B cell (primary cell): ENCODE measurements at regions not wholly inside any gene's neighbourhood (a gene's known extent, or its start where the extent isn't known, plus 50 kb on each side); places are given as distances from the start of the nearest gene placed in this dataset.

ENCODE experiments used
- ATAC-seq: fragments of 200-7000 bp; cut with Tn5 transposase; one replicate; pipeline ENCODE4 v1.10.0; 2021; ENCODE audit warnings: low read depth, mild to moderate bottlenecking, moderate number of reproducible peaks, moderate library complexity
- CTCF ChIA-PET: fragments of 350-600 bp; sonication (Branson Sonifier 250); formaldehyde crosslinking; loops from one replicate; lab custom pipeline; 2021; ENCODE audit warnings: antibody characterized with exemption, inconsistent platforms; lab: Charles Lee
- POLR2A ChIA-PET: fragments of 350-600 bp; sonication (Branson Sonifier 250); formaldehyde crosslinking; loops from one replicate; lab custom pipeline; 2021; ENCODE audit warnings: antibody characterized with exemption; lab: Charles Lee
- DNase-seq: peaks from one replicate; pipeline ENCODE4 v3.0.0; 2013
- H2AFZ ChIP-seq: 2 replicates; pipeline ENCODE4 v1.6.1; 2012; ENCODE audit warnings: mild to moderate bottlenecking, low read depth, low read length; ENCODE audit not compliant: insufficient read depth, poor library complexity, severe bottlenecking
- H3K27ac ChIP-seq, 2 donors: 1 replicate in 1 of 2; 2 replicates in 1 of 2; pipeline ENCODE4 v1.5.1; 2012 to 2013; ENCODE audit warnings: low read length in 2 of 2, mild to moderate bottlenecking in 2 of 2, moderate library complexity in 1 of 2
- H3K27me3 ChIP-seq, 4 experiments: fragments of 200-600 bp in 1 of 4; sonication (generic) in 1 of 4; replicated peaks in 1 of 4; 1 replicate in 2 of 4; 2 replicates in 2 of 4; pipeline versions ENCODE4 v1.6.1 to v1.7.0; 2013 to 2016; ENCODE audit warnings: low read length in 3 of 4, mild to moderate bottlenecking in 2 of 4, mixed read lengths in 1 of 4, moderate library complexity in 1 of 4; ENCODE audit not compliant: insufficient read depth in 4 of 4, control insufficient read depth in 3 of 4; ENCODE audit errors: control extremely low read depth in 1 of 4
- H3K36me3 ChIP-seq, 2 experiments: replicated peaks in 1 of 2; 1 replicate in 1 of 2; 2 replicates in 1 of 2; pipeline versions ENCODE4 v1.6.1 to v1.7.1; 2013; ENCODE audit warnings: low read length in 1 of 2; ENCODE audit not compliant: insufficient read depth in 2 of 2, control insufficient read depth in 1 of 2; ENCODE audit errors: control extremely low read depth in 1 of 2, extremely low read depth in 1 of 2
- H3K4me1 ChIP-seq, 2 donors: fragments of 200-600 bp in 1 of 2; sonication (generic) in 1 of 2; 1 replicate in 1 of 2; 2 replicates in 1 of 2; pipeline versions ENCODE4 v1.5.1 to v1.6.1; 2013 to 2017; ENCODE audit warnings: low read length in 2 of 2; ENCODE audit not compliant: control insufficient read depth in 2 of 2, insufficient read depth in 2 of 2
- H3K4me2 ChIP-seq: replicated peaks from 2 replicates; pipeline ENCODE3; 2012; ENCODE audit warnings: mild to moderate bottlenecking, low read depth, low read length; ENCODE audit not compliant: poor library complexity, severe bottlenecking
- H3K4me3 ChIP-seq, 5 experiments: fragments of 200-600 bp in 1 of 5; sonication (generic) in 1 of 5; 1 replicate in 3 of 5; 2 replicates in 2 of 5; pipeline versions ENCODE4 v1.5.1 to v1.7.0; 2011 to 2016; ENCODE audit warnings: low read length in 4 of 5, mild to moderate bottlenecking in 4 of 5, low read depth in 2 of 5, control low read depth in 1 of 5, moderate library complexity in 1 of 5; ENCODE audit not compliant: insufficient read depth in 1 of 5; ENCODE audit errors: control extremely low read depth in 1 of 5, extremely low read depth in 1 of 5
- H3K79me2 ChIP-seq: fragments of 200-600 bp; sonication (generic); one replicate; pipeline ENCODE4 v1.6.0; 2016; ENCODE audit warnings: low read length; ENCODE audit not compliant: control insufficient read depth, insufficient read depth
- H3K9ac ChIP-seq: fragments of 200-600 bp; sonication (generic); 2 replicates; pipeline ENCODE4 v1.6.1; 2017; ENCODE audit warnings: mild to moderate bottlenecking, low read length, moderate library complexity
- H3K9me3 ChIP-seq, 3 donors: one replicate each; pipeline versions ENCODE4 v1.6.1 to v1.7.1; 2013; ENCODE audit warnings: low read length in 2 of 3; ENCODE audit not compliant: control insufficient read depth in 2 of 3, insufficient read depth in 1 of 3; ENCODE audit errors: control extremely low read depth in 1 of 3
- H4K20me1 ChIP-seq: 2 replicates; pipeline ENCODE4 v1.6.0; 2012; ENCODE audit warnings: mild to moderate bottlenecking, low read length; ENCODE audit not compliant: insufficient read depth, control insufficient read depth, poor library complexity, severe bottlenecking
- H3K27ac Mint-ChIP-seq: one replicate; pipeline ENCODE4 v1.8.0; 2021; ENCODE audit warnings: mixed read lengths
- H3K27me3 Mint-ChIP-seq: one replicate; pipeline ENCODE4 v1.8.0; 2021; ENCODE audit warnings: mixed read lengths
- H3K4me1 Mint-ChIP-seq: one replicate; pipeline ENCODE4 v1.8.0; 2021; ENCODE audit warnings: mixed read lengths
- H3K4me3 Mint-ChIP-seq: one replicate; pipeline ENCODE4 v1.8.0; 2021; ENCODE audit warnings: mixed read lengths
- H3K9me3 Mint-ChIP-seq: one replicate; pipeline ENCODE4 v1.8.0; 2022; ENCODE audit warnings: mixed read lengths; ENCODE audit not compliant: insufficient read depth
- EZH2 ChIP-seq: IDR thresholded peaks from 2 replicates; pipeline ENCODE4 v1.6.1; 2012; ENCODE audit warnings: borderline replicate concordance, low read depth, mild to moderate bottlenecking, moderate library complexity, low read length; ENCODE audit not compliant: insufficient read depth, poor library complexity, severe bottlenecking
- WGBS: methylation state at CpG from one replicate; pipeline ENCODE4 v1.1.5; 2013; ENCODE audit warnings: missing lambda C conversion rate; ENCODE audit not compliant: insufficient coverage; 5-methylcytosine and 5-hydroxymethylcytosine counted together
- intact Hi-C: fragments of 100-400 bp; cut with micrococcal nuclease; formaldehyde crosslinking; loops from one replicate; pipeline ENCODE4 v1.10.0; 2022
- TF ChIP-seq, protein P1 (sequence below): fragments of 200-600 bp; IDR thresholded peaks from one replicate; pipeline ENCODE4 v1.8.0; 2022; ENCODE audit warnings: antibody characterized with exemption, mild to moderate bottlenecking

- ChIA-PET CTCF (no interaction called here), POLR2A (no interaction called here)
- H3K9me3 Mint-ChIP-seq: peaks cover 2% of the 10 kb centered on the region
- no peaks in the 10 kb centered on the region for H3K27me3 ChIP-seq
- no peak overlapping the region for H3K27ac ChIP-seq
- no peaks in the 10 kb centered on the region for H3K36me3 ChIP-seq
- H3K4me3 Mint-ChIP-seq: no peak overlapping the region
- DNase-seq (no peak), ATAC-seq (no peak)
- no peaks in the 10 kb centered on the region for H3K4me1 Mint-ChIP-seq
- no peaks in the 10 kb centered on the region for H3K79me2 ChIP-seq
- H4K20me1 ChIP-seq: no peaks in the 10 kb centered on the region
- no peak overlapping the region for H3K4me2 ChIP-seq
- H3K4me3 ChIP-seq: no peak overlapping the region
- intact Hi-C loops: no loop called here
- no peaks in the 10 kb centered on the region for H3K9me3 ChIP-seq
- no peak overlapping the region for H3K9ac ChIP-seq
- TF ChIP-seq, protein P1, sequence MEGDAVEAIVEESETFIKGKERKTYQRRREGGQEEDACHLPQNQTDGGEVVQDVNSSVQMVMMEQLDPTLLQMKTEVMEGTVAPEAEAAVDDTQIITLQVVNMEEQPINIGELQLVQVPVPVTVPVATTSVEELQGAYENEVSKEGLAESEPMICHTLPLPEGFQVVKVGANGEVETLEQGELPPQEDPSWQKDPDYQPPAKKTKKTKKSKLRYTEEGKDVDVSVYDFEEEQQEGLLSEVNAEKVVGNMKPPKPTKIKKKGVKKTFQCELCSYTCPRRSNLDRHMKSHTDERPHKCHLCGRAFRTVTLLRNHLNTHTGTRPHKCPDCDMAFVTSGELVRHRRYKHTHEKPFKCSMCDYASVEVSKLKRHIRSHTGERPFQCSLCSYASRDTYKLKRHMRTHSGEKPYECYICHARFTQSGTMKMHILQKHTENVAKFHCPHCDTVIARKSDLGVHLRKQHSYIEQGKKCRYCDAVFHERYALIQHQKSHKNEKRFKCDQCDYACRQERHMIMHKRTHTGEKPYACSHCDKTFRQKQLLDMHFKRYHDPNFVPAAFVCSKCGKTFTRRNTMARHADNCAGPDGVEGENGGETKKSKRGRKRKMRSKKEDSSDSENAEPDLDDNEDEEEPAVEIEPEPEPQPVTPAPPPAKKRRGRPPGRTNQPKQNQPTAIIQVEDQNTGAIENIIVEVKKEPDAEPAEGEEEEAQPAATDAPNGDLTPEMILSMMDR: no peak
- no peak for TF ChIP-seq EZH2
- no peak overlapping the region for H3K27ac Mint-ChIP-seq
- no peaks in the 10 kb centered on the region for H3K4me1 ChIP-seq
- no peak overlapping the region for H2AFZ ChIP-seq
- H3K27me3 Mint-ChIP-seq: no peaks in the 10 kb centered on the region
- no CpG with 5 or more reads among the region's 1 CpG for WGBS
These were observed 344.1 kb downstream of the PCDH10 start for GRCh38 chr4:133493241-133493640.

DNA sequence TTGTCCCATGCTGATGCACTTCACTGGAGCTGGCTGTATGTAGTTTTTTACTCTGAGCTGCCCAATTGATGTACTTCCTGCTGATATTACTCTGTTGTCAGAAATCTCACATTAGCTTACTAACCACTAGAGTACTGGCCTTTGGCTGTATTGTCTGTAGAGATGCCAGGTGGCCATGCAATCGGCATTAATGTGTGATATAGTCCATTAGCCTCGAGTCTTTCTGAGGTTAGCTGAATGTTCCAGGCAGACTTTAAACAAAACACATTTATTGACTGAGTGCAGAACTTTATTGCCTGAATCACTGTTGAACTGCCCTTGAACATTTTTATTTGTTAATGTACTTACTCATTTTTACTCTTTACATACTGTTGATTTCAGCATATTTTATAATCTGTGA, 335.2 kb downstream of the PCDH10 start:
- DNase-seq (no peak), ATAC-seq (no peak)
- Histone ChIP-seq H3K9me3 (no peaks in the 10 kb centered on the region), H3K4me1 (no peaks in the 10 kb centered on the region), H3K27ac (no peak overlapping the region), H3K4me2 (no peak overlapping the region), H3K36me3 (no peaks in the 10 kb centered on the region), H3K27me3 (no peaks in the 10 kb centered on the region), H3K9ac (no peak overlapping the region), H3K79me2 (no peaks in the 10 kb centered on the region), H3K4me3 (no peak overlapping the region), H4K20me1 (no peaks in the 10 kb centered on the region), H2AFZ (no peak overlapping the region)
- no CpG with 5 or more reads among the region's 2 CpGs for WGBS
- Mint-ChIP-seq H3K27me3 (no peaks in the 10 kb centered on the region), H3K27ac (no peak overlapping the region), H3K9me3 (no peaks in the 10 kb centered on the region), H3K4me1 (no peaks in the 10 kb centered on the region), H3K4me3 (no peak overlapping the region)
- CTCF ChIA-PET: no interaction called here
- POLR2A ChIA-PET: no interaction called here
- TF ChIP-seq, protein P1: no peak
- TF ChIP-seq EZH2: no peak
- intact Hi-C loops: no loop called here
